Stimulated activated CD8-positive, alpha-beta memory T cell treated with anti-CD3 and anti-CD28 coated beads, Interleukin-4, amount 100 ng/mL, for 4 hours (primary cell): ENCODE measurements at regions not wholly inside any gene's neighbourhood (a gene's known extent, or its start where the extent isn't known, plus 50 kb on each side); places are given as distances from the start of the nearest gene placed in this dataset.

Experiments
- DNase-seq, 2 donors: peaks; one replicate each; pipeline ENCODE4 v3.0.0-alpha.2; 2020; ENCODE audit warnings: low read depth in 2 of 2, low spot score in 1 of 2

GRCh38 chr10:130761032-130761575, 550.4 kb downstream of the TCERG1L start:
- no peak for DNase-seq

GRCh38 chr10:130761788-130762301, 549.7 kb downstream of the TCERG1L start:
- DNase-seq = no peak

- DNase-seq = no peak
Measured at GRCh38 chr10:130762491-130762890, 549.0 kb downstream of the TCERG1L start.

GRCh38 chr10:130763071-130763470, 548.5 kb downstream of the TCERG1L start:
- DNase-seq = no peak

GRCh38 chr10:130763491-130763890, 548.0 kb downstream of the TCERG1L start:
- no peak for DNase-seq

- DNase-seq = no peak
Measured at GRCh38 chr10:130764651-130765050, 546.9 kb downstream of the TCERG1L start.

- DNase-seq = no peak
Measured at GRCh38 chr10:130766071-130766470, 545.5 kb downstream of the TCERG1L start.

- no peak for DNase-seq
Measured at GRCh38 chr10:130767116-130767730, 544.3 kb downstream of the TCERG1L start.

GRCh38 chr10:130769146-130770017, 542.1 kb downstream of the TCERG1L start:
- no peak for DNase-seq

- no peak for DNase-seq
Measured at GRCh38 chr10:130770018-130770630, 541.4 kb downstream of the TCERG1L start.

GRCh38 chr10:130771491-130771946, 540.0 kb downstream of the TCERG1L start:
- no peak for DNase-seq

GRCh38 chr10:130772056-130772455, 539.5 kb downstream of the TCERG1L start:
- no peak for DNase-seq

- DNase-seq = no peak
Measured at GRCh38 chr10:130772676-130773075, 538.8 kb downstream of the TCERG1L start.

- DNase-seq = no peak
Measured at GRCh38 chr10:130773941-130774340, 537.6 kb downstream of the TCERG1L start.

- DNase-seq = no peak
Measured at GRCh38 chr10:130774871-130775270, 536.6 kb downstream of the TCERG1L start.

GRCh38 chr10:130775311-130775710, 536.2 kb downstream of the TCERG1L start:
- DNase-seq = no peak

GRCh38 chr10:130776724-130777123, 534.8 kb downstream of the TCERG1L start:
- no peak for DNase-seq

GRCh38 chr10:130777507-130778165, 533.9 kb downstream of the TCERG1L start:
- no peak for DNase-seq

- no peak for DNase-seq
Measured at GRCh38 chr10:130778166-130778545, 533.4 kb downstream of the TCERG1L start.

- no peak for DNase-seq
Measured at GRCh38 chr10:130780763-130781162, 530.8 kb downstream of the TCERG1L start.

- DNase-seq = no peak
Measured at GRCh38 chr10:130781206-130781605, 530.3 kb downstream of the TCERG1L start.
